ENCODE measurements at regions not wholly inside any gene's neighbourhood (a gene's known extent, or its start where the extent isn't known, plus 50 kb on each side); places are given as distances from the start of the nearest gene placed in this dataset.

DNA sequence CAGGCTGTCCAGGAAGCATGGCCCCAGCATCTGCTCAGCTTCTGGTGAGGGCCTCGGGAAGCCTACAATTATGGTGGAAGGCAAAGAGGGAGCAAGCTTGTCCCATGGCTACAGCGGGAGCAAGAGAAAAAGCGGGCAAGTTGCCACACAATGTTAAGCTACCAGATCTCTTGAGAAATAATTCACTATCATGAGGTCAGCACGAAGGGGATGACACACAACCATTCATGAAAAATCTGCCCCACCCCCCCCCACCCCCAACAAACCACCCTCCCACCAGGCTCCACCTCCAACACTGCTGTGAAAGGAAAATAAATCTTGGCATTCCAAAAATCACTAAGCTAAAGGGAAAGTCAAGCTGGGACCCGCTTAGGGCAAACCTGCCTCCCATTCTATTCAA, 545.8 kb upstream of the NRP1 start:
- no peak for TF ChIP-seq EGR1 (IDR thresholded peaks at IDR 0.05)
- TF ChIP-seq, protein P1, sequence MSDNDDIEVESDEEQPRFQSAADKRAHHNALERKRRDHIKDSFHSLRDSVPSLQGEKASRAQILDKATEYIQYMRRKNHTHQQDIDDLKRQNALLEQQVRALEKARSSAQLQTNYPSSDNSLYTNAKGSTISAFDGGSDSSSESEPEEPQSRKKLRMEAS (IDR thresholded peaks at IDR 0.05): no peak
- no peak for TF ChIP-seq YY1 (IDR thresholded peaks at IDR 0.05; ENCODE audit: low read depth)
- TF ChIP-seq, protein P2, sequence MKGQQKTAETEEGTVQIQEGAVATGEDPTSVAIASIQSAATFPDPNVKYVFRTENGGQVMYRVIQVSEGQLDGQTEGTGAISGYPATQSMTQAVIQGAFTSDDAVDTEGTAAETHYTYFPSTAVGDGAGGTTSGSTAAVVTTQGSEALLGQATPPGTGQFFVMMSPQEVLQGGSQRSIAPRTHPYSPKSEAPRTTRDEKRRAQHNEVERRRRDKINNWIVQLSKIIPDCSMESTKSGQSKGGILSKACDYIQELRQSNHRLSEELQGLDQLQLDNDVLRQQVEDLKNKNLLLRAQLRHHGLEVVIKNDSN (IDR thresholded peaks at IDR 0.05): no peak
- TF ChIP-seq, protein P3, sequence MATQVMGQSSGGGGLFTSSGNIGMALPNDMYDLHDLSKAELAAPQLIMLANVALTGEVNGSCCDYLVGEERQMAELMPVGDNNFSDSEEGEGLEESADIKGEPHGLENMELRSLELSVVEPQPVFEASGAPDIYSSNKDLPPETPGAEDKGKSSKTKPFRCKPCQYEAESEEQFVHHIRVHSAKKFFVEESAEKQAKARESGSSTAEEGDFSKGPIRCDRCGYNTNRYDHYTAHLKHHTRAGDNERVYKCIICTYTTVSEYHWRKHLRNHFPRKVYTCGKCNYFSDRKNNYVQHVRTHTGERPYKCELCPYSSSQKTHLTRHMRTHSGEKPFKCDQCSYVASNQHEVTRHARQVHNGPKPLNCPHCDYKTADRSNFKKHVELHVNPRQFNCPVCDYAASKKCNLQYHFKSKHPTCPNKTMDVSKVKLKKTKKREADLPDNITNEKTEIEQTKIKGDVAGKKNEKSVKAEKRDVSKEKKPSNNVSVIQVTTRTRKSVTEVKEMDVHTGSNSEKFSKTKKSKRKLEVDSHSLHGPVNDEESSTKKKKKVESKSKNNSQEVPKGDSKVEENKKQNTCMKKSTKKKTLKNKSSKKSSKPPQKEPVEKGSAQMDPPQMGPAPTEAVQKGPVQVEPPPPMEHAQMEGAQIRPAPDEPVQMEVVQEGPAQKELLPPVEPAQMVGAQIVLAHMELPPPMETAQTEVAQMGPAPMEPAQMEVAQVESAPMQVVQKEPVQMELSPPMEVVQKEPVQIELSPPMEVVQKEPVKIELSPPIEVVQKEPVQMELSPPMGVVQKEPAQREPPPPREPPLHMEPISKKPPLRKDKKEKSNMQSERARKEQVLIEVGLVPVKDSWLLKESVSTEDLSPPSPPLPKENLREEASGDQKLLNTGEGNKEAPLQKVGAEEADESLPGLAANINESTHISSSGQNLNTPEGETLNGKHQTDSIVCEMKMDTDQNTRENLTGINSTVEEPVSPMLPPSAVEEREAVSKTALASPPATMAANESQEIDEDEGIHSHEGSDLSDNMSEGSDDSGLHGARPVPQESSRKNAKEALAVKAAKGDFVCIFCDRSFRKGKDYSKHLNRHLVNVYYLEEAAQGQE (IDR thresholded peaks at IDR 0.05; ENCODE audit: low read depth): no peak
- TF ChIP-seq TCF12 (IDR thresholded peaks at IDR 0.05; ENCODE audit: low read depth): no peak
- no peak for TF ChIP-seq CREB1 (IDR thresholded peaks at IDR 0.05; ENCODE audit: low read depth)
- no peak for TF ChIP-seq EP300 (IDR thresholded peaks at IDR 0.05; ENCODE audit: borderline replicate concordance)
- TF ChIP-seq CEBPB (IDR thresholded peaks at IDR 0.05): no peak
- no peak for TF ChIP-seq TAF1 (IDR thresholded peaks at IDR 0.05; ENCODE audit: low read depth)
- no peak for TF ChIP-seq TEAD4 (IDR thresholded peaks at IDR 0.05)
